Endodermal cell (in vitro differentiated cells): ENCODE measurements at regions not wholly inside any gene's neighbourhood (a gene's known extent, or its start where the extent isn't known, plus 50 kb on each side); places are given as distances from the start of the nearest gene placed in this dataset.

Experiments used
- DNase-seq: peaks from one replicate; pipeline ENCODE4 v3.0.0-alpha.2; 2017
- H3K27ac ChIP-seq: 2 replicates; pipeline ENCODE4 v1.5.1; 2013; ENCODE audit warnings: mild to moderate bottlenecking, low read depth, low read length, moderate library complexity
- H3K27me3 ChIP-seq: 2 replicates; pipeline ENCODE4 v1.6.1; 2013; ENCODE audit warnings: mild to moderate bottlenecking, low read length, moderate library complexity; ENCODE audit not compliant: insufficient read depth, control insufficient read depth, poor library complexity, severe bottlenecking
- H3K36me3 ChIP-seq: 2 replicates; pipeline ENCODE4 v1.7.0; 2013; ENCODE audit warnings: mild to moderate bottlenecking, low read length, moderate library complexity; ENCODE audit not compliant: control insufficient read depth, insufficient read depth
- H3K4me1 ChIP-seq: one replicate; pipeline ENCODE4 v1.7.0; 2013; ENCODE audit warnings: low read length; ENCODE audit not compliant: control insufficient read depth, insufficient read depth
- H3K4me3 ChIP-seq: 2 replicates; pipeline ENCODE4 v1.5.1; 2013; ENCODE audit warnings: mild to moderate bottlenecking, low read length, moderate library complexity
- H3K9ac ChIP-seq: 2 replicates; pipeline ENCODE4 v1.6.1; 2013; ENCODE audit warnings: mild to moderate bottlenecking, low read length, moderate library complexity; ENCODE audit not compliant: poor library complexity, severe bottlenecking; ENCODE audit errors: extremely low read depth
- H3K9me3 ChIP-seq: 2 replicates; pipeline ENCODE4 v1.6.1; 2013; ENCODE audit warnings: mild to moderate bottlenecking, low read length, moderate library complexity; ENCODE audit not compliant: control insufficient read depth
- H3K27ac Mint-ChIP-seq: 2 replicates; pipeline ENCODE4 v1.8.0; 2020; ENCODE audit warnings: mixed read lengths
- H3K27me3 Mint-ChIP-seq: 2 replicates; pipeline ENCODE4 v1.8.0; 2021; ENCODE audit warnings: mild to moderate bottlenecking, mixed read lengths; ENCODE audit not compliant: insufficient read depth
- H3K36me3 Mint-ChIP-seq: 2 replicates; pipeline ENCODE4 v1.8.0; 2020; ENCODE audit warnings: low read depth, mixed read lengths
- H3K4me1 Mint-ChIP-seq: 2 replicates; pipeline ENCODE4 v1.8.0; 2020; ENCODE audit warnings: mixed read lengths
- H3K4me3 Mint-ChIP-seq: 2 replicates; pipeline ENCODE4 v1.8.0; 2020; ENCODE audit warnings: mild to moderate bottlenecking, moderate library complexity, mixed read lengths
- H3K9me3 Mint-ChIP-seq: 2 replicates; pipeline ENCODE4 v1.8.0; 2020; ENCODE audit warnings: mild to moderate bottlenecking, mixed read lengths
- WGBS, 2 experiments: methylation state at CpG; one replicate each; pipeline versions ENCODE4 v1.1.5 to v1.1.7; 2013; ENCODE audit warnings: missing lambda C conversion rate in 2 of 2, mixed read lengths in 1 of 2; ENCODE audit not compliant: insufficient coverage in 1 of 2, insufficient read length in 1 of 2; 5-methylcytosine and 5-hydroxymethylcytosine counted together
- TF ChIP-seq, protein P1 (sequence below): fragments of 200-600 bp; sonication (generic); conservative IDR thresholded peaks from 2 replicates; pipeline ENCODE4 v1.5.0; 2021; ENCODE audit warnings: antibody characterized with exemption, mild to moderate bottlenecking

DNA sequence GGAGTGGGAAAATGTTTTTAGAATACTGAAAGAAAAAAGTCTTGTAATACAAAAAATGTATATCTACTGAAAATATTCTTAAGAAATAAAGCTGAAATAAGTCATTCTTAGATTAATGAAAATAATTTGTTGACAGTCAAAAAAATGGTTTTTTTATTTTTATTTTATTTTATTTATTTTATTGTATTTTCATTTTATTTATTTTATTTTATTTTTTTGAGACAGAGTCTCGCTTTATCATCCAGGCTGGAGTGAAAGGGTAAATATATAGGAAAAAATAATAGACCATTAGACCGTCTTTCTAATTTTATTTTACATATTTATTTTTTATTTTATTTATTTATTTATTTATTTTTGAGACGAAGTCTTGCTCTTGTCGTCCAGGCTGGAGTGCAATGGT lies 1583.6 kb upstream of the TMEFF2 start:
- Mint-ChIP-seq H3K4me3 (no peak overlapping the region), H3K4me1 (peaks cover 11% of the 10 kb centered on the region), H3K27me3 (no peaks in the 10 kb centered on the region), H3K9me3 (no peaks in the 10 kb centered on the region), H3K36me3 (no peaks in the 10 kb centered on the region), H3K27ac (no peak overlapping the region)
- Histone ChIP-seq H3K4me3 (no peak overlapping the region), H3K9ac (no peak overlapping the region), H3K36me3 (no peaks in the 10 kb centered on the region), H3K4me1 (no peaks in the 10 kb centered on the region), H3K27me3 (no peaks in the 10 kb centered on the region), H3K9me3 (no peaks in the 10 kb centered on the region), H3K27ac (no peak overlapping the region)
- DNase-seq, result no peak
- WGBS, 2 experiments, result 86 to 90% methylated on average over 1 to 2 of the region's 4 CpGs
- TF ChIP-seq, protein P1, sequence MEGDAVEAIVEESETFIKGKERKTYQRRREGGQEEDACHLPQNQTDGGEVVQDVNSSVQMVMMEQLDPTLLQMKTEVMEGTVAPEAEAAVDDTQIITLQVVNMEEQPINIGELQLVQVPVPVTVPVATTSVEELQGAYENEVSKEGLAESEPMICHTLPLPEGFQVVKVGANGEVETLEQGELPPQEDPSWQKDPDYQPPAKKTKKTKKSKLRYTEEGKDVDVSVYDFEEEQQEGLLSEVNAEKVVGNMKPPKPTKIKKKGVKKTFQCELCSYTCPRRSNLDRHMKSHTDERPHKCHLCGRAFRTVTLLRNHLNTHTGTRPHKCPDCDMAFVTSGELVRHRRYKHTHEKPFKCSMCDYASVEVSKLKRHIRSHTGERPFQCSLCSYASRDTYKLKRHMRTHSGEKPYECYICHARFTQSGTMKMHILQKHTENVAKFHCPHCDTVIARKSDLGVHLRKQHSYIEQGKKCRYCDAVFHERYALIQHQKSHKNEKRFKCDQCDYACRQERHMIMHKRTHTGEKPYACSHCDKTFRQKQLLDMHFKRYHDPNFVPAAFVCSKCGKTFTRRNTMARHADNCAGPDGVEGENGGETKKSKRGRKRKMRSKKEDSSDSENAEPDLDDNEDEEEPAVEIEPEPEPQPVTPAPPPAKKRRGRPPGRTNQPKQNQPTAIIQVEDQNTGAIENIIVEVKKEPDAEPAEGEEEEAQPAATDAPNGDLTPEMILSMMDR, result no peak

DNA sequence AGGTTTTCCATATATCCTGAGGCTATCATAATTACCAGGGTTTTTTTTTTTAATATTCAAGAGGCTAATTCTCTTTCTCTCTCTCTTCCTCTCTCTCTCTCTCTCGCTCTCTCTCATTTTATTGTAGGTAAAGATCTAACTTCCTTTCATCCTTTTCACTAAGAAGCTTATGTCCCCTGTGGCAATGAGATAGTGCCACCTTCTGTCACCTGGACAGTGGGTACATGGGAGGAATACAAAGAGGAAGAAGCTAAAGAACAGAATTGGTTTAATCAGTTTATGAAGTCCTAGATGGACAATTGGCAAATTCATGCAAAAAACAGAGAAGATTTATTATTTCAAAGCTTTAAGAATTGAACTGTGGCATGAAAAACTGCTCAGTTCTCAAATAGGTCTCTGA lies 1582.3 kb upstream of the TMEFF2 start:
- Mint-ChIP-seq H3K9me3 (no peaks in the 10 kb centered on the region), H3K36me3 (no peaks in the 10 kb centered on the region), H3K4me1 (no peaks in the 10 kb centered on the region), H3K27ac (no peak overlapping the region), H3K4me3 (no peak overlapping the region), H3K27me3 (no peaks in the 10 kb centered on the region)
- no peaks in the 10 kb centered on the region for H3K4me1 ChIP-seq
- H3K27me3 ChIP-seq, result no peaks in the 10 kb centered on the region
- no peak overlapping the region for H3K4me3 ChIP-seq
- no peaks in the 10 kb centered on the region for H3K9me3 ChIP-seq
- no peak overlapping the region for H3K27ac ChIP-seq
- TF ChIP-seq, protein P1, result peak; percentile 18
- no peaks in the 10 kb centered on the region for H3K36me3 ChIP-seq
- DNase-seq, result no peak
- no CpG with 5 or more reads among the region's 1 CpG for WGBS, 2 experiments
- H3K9ac ChIP-seq, result no peak overlapping the region

DNA sequence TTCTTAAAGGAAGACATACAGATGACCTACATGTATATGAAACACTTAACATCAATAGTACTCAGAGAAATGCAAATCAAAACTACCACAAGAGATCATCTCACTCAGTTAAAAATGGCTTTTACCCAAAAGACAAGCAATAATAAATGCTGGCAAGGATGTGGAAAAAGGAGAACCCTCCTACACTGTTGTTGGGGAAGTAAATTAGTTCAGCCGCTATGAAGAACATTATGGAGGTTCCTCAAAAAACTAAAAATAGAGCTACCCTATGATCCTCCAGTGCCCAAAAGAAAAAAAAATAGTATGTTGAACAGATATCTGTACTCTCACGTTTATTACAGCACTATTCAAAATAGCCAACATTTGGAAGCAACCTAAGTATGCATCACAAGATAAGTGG lies 1579.4 kb upstream of the TMEFF2 start:
- H3K4me3 Mint-ChIP-seq, result no peak overlapping the region
- no peak overlapping the region for H3K27ac Mint-ChIP-seq
- H3K9me3 Mint-ChIP-seq, result no peaks in the 10 kb centered on the region

More for the DNA sequence above, 1579.4 kb upstream of the TMEFF2 start:
- no peak for DNase-seq
- H3K4me1 Mint-ChIP-seq, result no peaks in the 10 kb centered on the region
- no peaks in the 10 kb centered on the region for H3K9me3 ChIP-seq
- no peak overlapping the region for H3K9ac ChIP-seq
- no peaks in the 10 kb centered on the region for H3K27me3 Mint-ChIP-seq
- H3K4me3 ChIP-seq, result no peak overlapping the region
- H3K27ac ChIP-seq, result no peak overlapping the region
- no peaks in the 10 kb centered on the region for H3K36me3 Mint-ChIP-seq
- H3K27me3 ChIP-seq, result no peaks in the 10 kb centered on the region
- no peaks in the 10 kb centered on the region for H3K36me3 ChIP-seq
- TF ChIP-seq, protein P1, result no peak
- WGBS, 2 experiments, result 75% methylated on average over 2 of the region's 2 CpGs; no CpG with 5 or more reads in 1 of the 2 experiments
- no peaks in the 10 kb centered on the region for H3K4me1 ChIP-seq
